ENCODE measurements at regions not wholly inside any gene's neighbourhood (a gene's known extent, or its start where the extent isn't known, plus 50 kb on each side); places are given as distances from the start of the nearest gene placed in this dataset.
"Not testable (repeated sequence)": the region's sequence is repeated elsewhere in the genome, so short reads cannot be mapped to it uniquely, and the experiment has no call there.

GRCh38 chr3:159047361-159047760, 245.5 kb downstream of the MFSD1 start:
- no peak overlapping the region for H3K27ac ChIP-seq
- DNase-seq = no peak
- H3K4me3 ChIP-seq = no peak overlapping the region
- intact Hi-C loops (cut with DNase I) = no loop called here
- no peaks in the 10 kb centered on the region for H3K4me1 ChIP-seq
- H3K36me3 ChIP-seq = no peaks in the 10 kb centered on the region
- WGBS, 2 donors = 64 to 69% methylated on average over 3 of the region's 3 CpGs
- no peaks in the 10 kb centered on the region for H3K27me3 ChIP-seq
- TF ChIP-seq POLR2A (IDR thresholded peaks at IDR 0.05) (no peak), CTCF (IDR thresholded peaks at IDR 0.05) (no peak)
- no peaks in the 10 kb centered on the region for H3K9me3 ChIP-seq

GRCh38 chr3:159052494-159052893, 250.6 kb downstream of the MFSD1 start:
- H3K27me3 ChIP-seq; intact Hi-C loops (cut with DNase I); DNase-seq; H3K9me3 ChIP-seq; H3K36me3 ChIP-seq; H3K27ac ChIP-seq; H3K4me3 ChIP-seq; H3K4me1 ChIP-seq: not testable (repeated sequence)
- WGBS, 2 donors = 23 to 43% methylated on average over 1 of the region's 1 CpG

GRCh38 chr3:159057621-159058020, 255.8 kb downstream of the MFSD1 start:
- no peaks in the 10 kb centered on the region for H3K27me3 ChIP-seq
- no peak overlapping the region for H3K4me3 ChIP-seq
- TF ChIP-seq POLR2A (IDR thresholded peaks at IDR 0.05) = no peak
- no peaks in the 10 kb centered on the region for H3K36me3 ChIP-seq
- intact Hi-C loops (cut with DNase I) = no loop called here
- no peaks in the 10 kb centered on the region for H3K9me3 ChIP-seq
- H3K4me1 ChIP-seq = no peaks in the 10 kb centered on the region
- no peak for DNase-seq
- no peak overlapping the region for H3K27ac ChIP-seq

- Histone ChIP-seq H3K27ac (no peak overlapping the region), H3K36me3 (no peaks in the 10 kb centered on the region), H3K9me3 (no peaks in the 10 kb centered on the region), H3K4me1 (no peaks in the 10 kb centered on the region), H3K4me3 (no peak overlapping the region), H3K27me3 (no peaks in the 10 kb centered on the region)
- no peak for TF ChIP-seq CTCF (IDR thresholded peaks at IDR 0.05)
- no peak for TF ChIP-seq POLR2A (IDR thresholded peaks at IDR 0.05)
- DNase-seq = no peak
- intact Hi-C loops (cut with DNase I) = no loop called here
- 72 to 81% methylated on average over 3 of the region's 3 CpGs for WGBS, 2 donors
Measured at GRCh38 chr3:159058859-159059258, 257.0 kb downstream of the MFSD1 start.

- Histone ChIP-seq H3K27me3 (no peaks in the 10 kb centered on the region), H3K9me3 (no peaks in the 10 kb centered on the region), H3K27ac (no peak overlapping the region), H3K4me3 (no peak overlapping the region), H3K36me3 (no peaks in the 10 kb centered on the region), H3K4me1 (no peaks in the 10 kb centered on the region)
- intact Hi-C loops (cut with DNase I) = no loop called here
- WGBS, 2 donors = 73 to 93% methylated on average over 2 of the region's 2 CpGs
- TF ChIP-seq POLR2A (IDR thresholded peaks at IDR 0.05) (no peak), CTCF (IDR thresholded peaks at IDR 0.05) (no peak)
- no peak for DNase-seq
Measured at GRCh38 chr3:159059395-159059794, 257.5 kb downstream of the MFSD1 start.

GRCh38 chr3:159062734-159063410, 261.0 kb downstream of the MFSD1 start:
- 77 to 83% methylated on average over 6 of the region's 6 CpGs for WGBS, 2 donors
- H3K27me3 ChIP-seq = no peaks in the 10 kb centered on the region
- H3K4me1 ChIP-seq = no peaks in the 10 kb centered on the region
- no peak for TF ChIP-seq CTCF (IDR thresholded peaks at IDR 0.05)
- no peak for TF ChIP-seq POLR2A (IDR thresholded peaks at IDR 0.05)
- H3K27ac ChIP-seq = no peak overlapping the region
- H3K9me3 ChIP-seq = no peaks in the 10 kb centered on the region
- H3K36me3 ChIP-seq = no peaks in the 10 kb centered on the region
- DNase-seq = no peak
- intact Hi-C loops (cut with DNase I) = no loop called here
- H3K4me3 ChIP-seq = no peak overlapping the region
